ENCODE measurements at regions not wholly inside any gene's neighbourhood (a gene's known extent, or its start where the extent isn't known, plus 50 kb on each side); places are given as distances from the start of the nearest gene placed in this dataset.

GRCh38 chr21:35824136-35824535, 236.2 kb downstream of the SETD4 start:
- no peak overlapping the region for H3K4me3 ChIP-seq (ENCODE audit: low read length)
- no peaks in the 10 kb centered on the region for H3K36me3 ChIP-seq (replicated peaks; ENCODE audit: insufficient read depth, low read length)
- H3K4me1 ChIP-seq (ENCODE audit: low read length): no peaks in the 10 kb centered on the region
- no peak overlapping the region for H3K27ac ChIP-seq (ENCODE audit: low read length)
- DNase-seq: no peak
- H3K9me3 ChIP-seq (replicated peaks; ENCODE audit: insufficient read depth, low read length): no peaks in the 10 kb centered on the region
- H3K9ac ChIP-seq (ENCODE audit: low read length): no peak overlapping the region
- no peaks in the 10 kb centered on the region for H3K27me3 ChIP-seq (replicated peaks; ENCODE audit: insufficient read depth, low read length)
- TF ChIP-seq CTCF (IDR thresholded peaks at IDR 0.05; ENCODE audit: low read length) (no peak), EZH2 (optimal IDR thresholded peaks at IDR 0.05; ENCODE audit: low read depth, low read length) (no peak), EZH2phosphoT487 (IDR thresholded peaks at IDR 0.05; ENCODE audit: low read length) (no peak)
- no peaks in the 10 kb centered on the region for H3K79me2 ChIP-seq (ENCODE audit: low read length)
- H2AFZ ChIP-seq (ENCODE audit: low read length): no peak overlapping the region
- no peaks in the 10 kb centered on the region for H4K20me1 ChIP-seq (ENCODE audit: insufficient read depth, low read length)
- no peaks in the 10 kb centered on the region for H3K9me2 ChIP-seq (replicated peaks; ENCODE audit: insufficient read depth, low read length)
- no peaks in the 10 kb centered on the region for H3F3A ChIP-seq (ENCODE audit: insufficient read depth, low read length)
- H3K4me2 ChIP-seq (ENCODE audit: low read depth, low read length): no peak overlapping the region

DNA sequence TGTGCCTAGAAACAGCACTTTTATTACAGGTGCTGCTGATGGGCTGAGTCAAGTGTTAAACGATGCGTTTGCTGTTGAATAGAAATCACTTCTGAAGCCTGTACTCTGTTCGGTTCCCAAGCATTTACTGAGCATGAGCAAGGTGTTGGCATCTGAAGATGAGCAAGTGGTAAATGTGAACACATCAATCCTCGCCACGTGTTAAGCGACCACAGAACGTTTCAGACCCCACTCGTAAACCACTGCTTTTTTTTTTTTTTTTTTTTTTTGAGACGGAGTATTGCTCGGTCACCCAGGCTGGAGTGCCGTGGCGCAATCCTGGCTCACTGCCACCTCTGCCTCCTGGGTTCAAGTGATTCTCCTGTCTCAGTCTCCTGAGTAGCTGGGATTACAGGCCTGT, 241.2 kb downstream of the SETD4 start:
- Histone ChIP-seq H3K36me3 (replicated peaks; ENCODE audit: insufficient read depth, low read length) (no peaks in the 10 kb centered on the region), H3F3A (ENCODE audit: insufficient read depth, low read length) (no peaks in the 10 kb centered on the region), H3K79me2 (ENCODE audit: low read length) (no peaks in the 10 kb centered on the region), H3K27ac (ENCODE audit: low read length) (no peak overlapping the region), H3K4me2 (ENCODE audit: low read depth, low read length) (no peak overlapping the region), H3K9me3 (replicated peaks; ENCODE audit: insufficient read depth, low read length) (no peaks in the 10 kb centered on the region), H3K9ac (ENCODE audit: low read length) (no peak overlapping the region), H2AFZ (ENCODE audit: low read length) (no peak overlapping the region), H3K4me1 (ENCODE audit: low read length) (no peaks in the 10 kb centered on the region), H3K9me2 (replicated peaks; ENCODE audit: insufficient read depth, low read length) (no peaks in the 10 kb centered on the region), H3K4me3 (ENCODE audit: low read length) (no peak overlapping the region), H4K20me1 (ENCODE audit: insufficient read depth, low read length) (no peaks in the 10 kb centered on the region), H3K27me3 (replicated peaks; ENCODE audit: insufficient read depth, low read length) (no peaks in the 10 kb centered on the region)
- no peak for DNase-seq
- no peak for TF ChIP-seq EZH2phosphoT487 (IDR thresholded peaks at IDR 0.05; ENCODE audit: low read length)
- TF ChIP-seq EZH2 (optimal IDR thresholded peaks at IDR 0.05; ENCODE audit: low read depth, low read length): no peak
- no peak for TF ChIP-seq CTCF (IDR thresholded peaks at IDR 0.05; ENCODE audit: low read length)

DNA sequence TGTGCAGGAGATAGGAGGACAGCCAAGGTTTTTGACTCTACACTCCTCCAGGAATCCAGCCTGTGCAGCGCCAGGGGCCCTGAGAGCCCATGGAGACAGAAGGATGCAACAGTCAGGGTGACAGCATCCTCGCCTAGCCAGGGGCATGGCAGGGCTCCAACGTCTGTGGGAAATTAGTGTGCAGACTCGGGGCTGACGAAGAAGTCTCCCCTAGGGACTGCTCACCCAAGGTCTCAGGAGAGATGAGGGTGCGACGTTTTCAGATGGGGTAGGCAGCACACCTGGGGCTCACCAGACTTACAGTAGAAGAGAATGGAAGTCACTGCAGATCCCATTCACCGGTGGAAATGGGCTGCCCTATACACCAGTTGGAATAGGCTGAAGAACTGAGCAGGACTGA, 241.7 kb downstream of the SETD4 start:
- no peaks in the 10 kb centered on the region for H3K4me1 ChIP-seq (ENCODE audit: low read length)
- H3K4me3 ChIP-seq (ENCODE audit: low read length): no peak overlapping the region
- H3K27ac ChIP-seq (ENCODE audit: low read length): no peak overlapping the region
- H4K20me1 ChIP-seq (ENCODE audit: insufficient read depth, low read length): no peaks in the 10 kb centered on the region
- TF ChIP-seq EZH2phosphoT487 (IDR thresholded peaks at IDR 0.05; ENCODE audit: low read length) (no peak), CTCF (IDR thresholded peaks at IDR 0.05; ENCODE audit: low read length) (no peak), EZH2 (optimal IDR thresholded peaks at IDR 0.05; ENCODE audit: low read depth, low read length) (no peak)
- DNase-seq: no peak
- no peaks in the 10 kb centered on the region for H3K27me3 ChIP-seq (replicated peaks; ENCODE audit: insufficient read depth, low read length)
- H3K9me3 ChIP-seq (replicated peaks; ENCODE audit: insufficient read depth, low read length): no peaks in the 10 kb centered on the region
- no peaks in the 10 kb centered on the region for H3K36me3 ChIP-seq (replicated peaks; ENCODE audit: insufficient read depth, low read length)
- no peaks in the 10 kb centered on the region for H3K79me2 ChIP-seq (ENCODE audit: low read length)
- no peak overlapping the region for H2AFZ ChIP-seq (ENCODE audit: low read length)
- H3K4me2 ChIP-seq (ENCODE audit: low read depth, low read length): no peak overlapping the region
- H3F3A ChIP-seq (ENCODE audit: insufficient read depth, low read length): no peaks in the 10 kb centered on the region
- H3K9me2 ChIP-seq (replicated peaks; ENCODE audit: insufficient read depth, low read length): no peaks in the 10 kb centered on the region
- H3K9ac ChIP-seq (ENCODE audit: low read length): no peak overlapping the region
